ENCODE measurements at regions not wholly inside any gene's neighbourhood (a gene's known extent, or its start where the extent isn't known, plus 50 kb on each side); places are given as distances from the start of the nearest gene placed in this dataset.

- H3K4me1 ChIP-seq: peaks cover 0 to 2% (median 0%) of the 10 kb centered on the region in 4 donors
- no peak for TF ChIP-seq POLR2A (IDR thresholded peaks at IDR 0.05; ENCODE audit: low read depth)
- TF ChIP-seq POLR2AphosphoS5 (IDR thresholded peaks at IDR 0.05): no peak
- no peak for DNase-seq (ENCODE audit: extremely low spot score)
- no peak overlapping the region for H3K27ac ChIP-seq (replicated peaks in 1 of 4)
- H3K4me3 ChIP-seq: no peak overlapping the region
- intact Hi-C loops (cut with DNase I): no loop called here
- no peaks in the 10 kb centered on the region for H3K27me3 ChIP-seq
- WGBS: 65% methylated on average over 3 of the region's 3 CpGs
- H3K9me3 ChIP-seq: no peaks in the 10 kb centered on the region
- no peaks in the 10 kb centered on the region for H3K36me3 ChIP-seq
Observed at GRCh38 chr4:129346734-129347133, 250.8 kb downstream of the C4orf33 start.

GRCh38 chr4:129350834-129351721 lies 255.1 kb downstream of the C4orf33 start:
- no peak for TF ChIP-seq POLR2A (IDR thresholded peaks at IDR 0.05; ENCODE audit: low read depth)
- no peak for TF ChIP-seq POLR2AphosphoS5 (IDR thresholded peaks at IDR 0.05)
- no peak for TF ChIP-seq CTCF (IDR thresholded peaks at IDR 0.05)
- TF ChIP-seq EP300 (IDR thresholded peaks at IDR 0.05): no peak
- H3K36me3 ChIP-seq: no peaks in the 10 kb centered on the region
- no peaks in the 10 kb centered on the region for H3K27me3 ChIP-seq
- no peak for DNase-seq (ENCODE audit: extremely low spot score)
- H3K9me3 ChIP-seq: no peaks in the 10 kb centered on the region
- 60% methylated on average over 8 of the region's 8 CpGs for WGBS
- intact Hi-C loops (cut with DNase I): no loop called here
- no peak overlapping the region for H3K27ac ChIP-seq (replicated peaks in 1 of 4)
- H3K4me3 ChIP-seq: no peak overlapping the region
- peaks cover 0 to 12% (median 8%) of the 10 kb centered on the region in 4 donors for H3K4me1 ChIP-seq

- intact Hi-C loops (cut with DNase I): no loop called here
- DNase-seq (ENCODE audit: extremely low spot score): no peak
- Histone ChIP-seq H3K27me3 (no peaks in the 10 kb centered on the region), H3K4me1 (peaks cover 0 to 12% (median 8%) of the 10 kb centered on the region in 4 donors), H3K36me3 (no peaks in the 10 kb centered on the region), H3K27ac (replicated peaks in 1 of 4) (no peak overlapping the region), H3K9me3 (no peaks in the 10 kb centered on the region), H3K4me3 (no peak overlapping the region)
- WGBS: 85% methylated on average over 4 of the region's 4 CpGs
- TF ChIP-seq EP300 (IDR thresholded peaks at IDR 0.05) (no peak), POLR2AphosphoS5 (IDR thresholded peaks at IDR 0.05) (no peak), CTCF (IDR thresholded peaks at IDR 0.05) (no peak), POLR2A (IDR thresholded peaks at IDR 0.05; ENCODE audit: low read depth) (no peak)
Observed at GRCh38 chr4:129352480-129352879, 256.5 kb downstream of the C4orf33 start.

GRCh38 chr4:129353490-129353889 lies 257.5 kb downstream of the C4orf33 start:
- Histone ChIP-seq H3K27ac (replicated peaks in 1 of 4) (no peak overlapping the region), H3K4me1 (peaks cover 4 to 16% (median 11%) of the 10 kb centered on the region in 4 donors), H3K27me3 (no peaks in the 10 kb centered on the region), H3K36me3 (no peaks in the 10 kb centered on the region), H3K4me3 (no peak overlapping the region), H3K9me3 (no peaks in the 10 kb centered on the region)
- no peak for DNase-seq (ENCODE audit: extremely low spot score)
- TF ChIP-seq POLR2AphosphoS5 (IDR thresholded peaks at IDR 0.05): no peak
- intact Hi-C loops (cut with DNase I): no loop called here
- 95% methylated on average over 1 of the region's 1 CpG for WGBS

GRCh38 chr4:129355031-129355430 lies 259.1 kb downstream of the C4orf33 start:
- intact Hi-C loops (cut with DNase I): no loop called here

More at GRCh38 chr4:129355031-129355430, 259.1 kb downstream of the C4orf33 start:
- peaks cover 4 to 22% (median 15%) of the 10 kb centered on the region in 4 donors for H3K4me1 ChIP-seq
- H3K27ac ChIP-seq (replicated peaks in 1 of 4): no peak overlapping the region
- no peaks in the 10 kb centered on the region for H3K27me3 ChIP-seq
- no peak overlapping the region for H3K4me3 ChIP-seq
- TF ChIP-seq EP300 (IDR thresholded peaks at IDR 0.05) (no peak), POLR2AphosphoS5 (IDR thresholded peaks at IDR 0.05) (no peak), CTCF (IDR thresholded peaks at IDR 0.05) (no peak), POLR2A (IDR thresholded peaks at IDR 0.05; ENCODE audit: low read depth) (no peak)
- H3K36me3 ChIP-seq: no peaks in the 10 kb centered on the region
- DNase-seq (ENCODE audit: extremely low spot score): no peak
- no peaks in the 10 kb centered on the region for H3K9me3 ChIP-seq
- 61% methylated on average over 3 of the region's 3 CpGs for WGBS
